B cell (primary cell): ENCODE measurements at regions not wholly inside any gene's neighbourhood (a gene's known extent, or its start where the extent isn't known, plus 50 kb on each side); places are given as distances from the start of the nearest gene placed in this dataset.

ENCODE experiments used
- ATAC-seq: fragments of 200-7000 bp; cut with Tn5 transposase; one replicate; pipeline ENCODE4 v1.10.0; 2021; ENCODE audit warnings: low read depth, mild to moderate bottlenecking, moderate number of reproducible peaks, moderate library complexity
- CTCF ChIA-PET: fragments of 350-600 bp; sonication (Branson Sonifier 250); formaldehyde crosslinking; loops from one replicate; lab custom pipeline; 2021; ENCODE audit warnings: antibody characterized with exemption, inconsistent platforms; lab: Charles Lee
- POLR2A ChIA-PET: fragments of 350-600 bp; sonication (Branson Sonifier 250); formaldehyde crosslinking; loops from one replicate; lab custom pipeline; 2021; ENCODE audit warnings: antibody characterized with exemption; lab: Charles Lee
- DNase-seq: peaks from one replicate; pipeline ENCODE4 v3.0.0; 2013
- H2AFZ ChIP-seq: 2 replicates; pipeline ENCODE4 v1.6.1; 2012; ENCODE audit warnings: mild to moderate bottlenecking, low read depth, low read length; ENCODE audit not compliant: insufficient read depth, poor library complexity, severe bottlenecking
- H3K27ac ChIP-seq, 2 donors: 1 replicate in 1 of 2; 2 replicates in 1 of 2; pipeline ENCODE4 v1.5.1; 2012 to 2013; ENCODE audit warnings: low read length in 2 of 2, mild to moderate bottlenecking in 2 of 2, moderate library complexity in 1 of 2
- H3K27me3 ChIP-seq, 4 experiments: fragments of 200-600 bp in 1 of 4; sonication (generic) in 1 of 4; replicated peaks in 1 of 4; 1 replicate in 2 of 4; 2 replicates in 2 of 4; pipeline versions ENCODE4 v1.6.1 to v1.7.0; 2013 to 2016; ENCODE audit warnings: low read length in 3 of 4, mild to moderate bottlenecking in 2 of 4, mixed read lengths in 1 of 4, moderate library complexity in 1 of 4; ENCODE audit not compliant: insufficient read depth in 4 of 4, control insufficient read depth in 3 of 4; ENCODE audit errors: control extremely low read depth in 1 of 4
- H3K36me3 ChIP-seq, 2 experiments: replicated peaks in 1 of 2; 1 replicate in 1 of 2; 2 replicates in 1 of 2; pipeline versions ENCODE4 v1.6.1 to v1.7.1; 2013; ENCODE audit warnings: low read length in 1 of 2; ENCODE audit not compliant: insufficient read depth in 2 of 2, control insufficient read depth in 1 of 2; ENCODE audit errors: control extremely low read depth in 1 of 2, extremely low read depth in 1 of 2
- H3K4me1 ChIP-seq, 2 donors: fragments of 200-600 bp in 1 of 2; sonication (generic) in 1 of 2; 1 replicate in 1 of 2; 2 replicates in 1 of 2; pipeline versions ENCODE4 v1.5.1 to v1.6.1; 2013 to 2017; ENCODE audit warnings: low read length in 2 of 2; ENCODE audit not compliant: control insufficient read depth in 2 of 2, insufficient read depth in 2 of 2
- H3K4me2 ChIP-seq: replicated peaks from 2 replicates; pipeline ENCODE3; 2012; ENCODE audit warnings: mild to moderate bottlenecking, low read depth, low read length; ENCODE audit not compliant: poor library complexity, severe bottlenecking
- H3K4me3 ChIP-seq, 5 experiments: fragments of 200-600 bp in 1 of 5; sonication (generic) in 1 of 5; 1 replicate in 3 of 5; 2 replicates in 2 of 5; pipeline versions ENCODE4 v1.5.1 to v1.7.0; 2011 to 2016; ENCODE audit warnings: low read length in 4 of 5, mild to moderate bottlenecking in 4 of 5, low read depth in 2 of 5, control low read depth in 1 of 5, moderate library complexity in 1 of 5; ENCODE audit not compliant: insufficient read depth in 1 of 5; ENCODE audit errors: control extremely low read depth in 1 of 5, extremely low read depth in 1 of 5
- H3K79me2 ChIP-seq: fragments of 200-600 bp; sonication (generic); one replicate; pipeline ENCODE4 v1.6.0; 2016; ENCODE audit warnings: low read length; ENCODE audit not compliant: control insufficient read depth, insufficient read depth
- H3K9ac ChIP-seq: fragments of 200-600 bp; sonication (generic); 2 replicates; pipeline ENCODE4 v1.6.1; 2017; ENCODE audit warnings: mild to moderate bottlenecking, low read length, moderate library complexity
- H3K9me3 ChIP-seq, 3 donors: one replicate each; pipeline versions ENCODE4 v1.6.1 to v1.7.1; 2013; ENCODE audit warnings: low read length in 2 of 3; ENCODE audit not compliant: control insufficient read depth in 2 of 3, insufficient read depth in 1 of 3; ENCODE audit errors: control extremely low read depth in 1 of 3
- H4K20me1 ChIP-seq: 2 replicates; pipeline ENCODE4 v1.6.0; 2012; ENCODE audit warnings: mild to moderate bottlenecking, low read length; ENCODE audit not compliant: insufficient read depth, control insufficient read depth, poor library complexity, severe bottlenecking
- H3K27ac Mint-ChIP-seq: one replicate; pipeline ENCODE4 v1.8.0; 2021; ENCODE audit warnings: mixed read lengths
- H3K27me3 Mint-ChIP-seq: one replicate; pipeline ENCODE4 v1.8.0; 2021; ENCODE audit warnings: mixed read lengths
- H3K4me1 Mint-ChIP-seq: one replicate; pipeline ENCODE4 v1.8.0; 2021; ENCODE audit warnings: mixed read lengths
- H3K4me3 Mint-ChIP-seq: one replicate; pipeline ENCODE4 v1.8.0; 2021; ENCODE audit warnings: mixed read lengths
- H3K9me3 Mint-ChIP-seq: one replicate; pipeline ENCODE4 v1.8.0; 2022; ENCODE audit warnings: mixed read lengths; ENCODE audit not compliant: insufficient read depth
- CTCF ChIP-seq: fragments of 200-600 bp; IDR thresholded peaks from one replicate; pipeline ENCODE4 v1.8.0; 2022; ENCODE audit warnings: antibody characterized with exemption, mild to moderate bottlenecking
- EZH2 ChIP-seq: IDR thresholded peaks from 2 replicates; pipeline ENCODE4 v1.6.1; 2012; ENCODE audit warnings: borderline replicate concordance, low read depth, mild to moderate bottlenecking, moderate library complexity, low read length; ENCODE audit not compliant: insufficient read depth, poor library complexity, severe bottlenecking
- WGBS: methylation state at CpG from one replicate; pipeline ENCODE4 v1.1.5; 2013; ENCODE audit warnings: missing lambda C conversion rate; ENCODE audit not compliant: insufficient coverage; 5-methylcytosine and 5-hydroxymethylcytosine counted together
- intact Hi-C: fragments of 100-400 bp; cut with micrococcal nuclease; formaldehyde crosslinking; loops from one replicate; pipeline ENCODE4 v1.10.0; 2022

GRCh38 chr12:105440037-105440664 lies 109.7 kb downstream of the C12orf75 start:
- CTCF ChIA-PET, result no interaction called here
- H3K27ac Mint-ChIP-seq, result no peak overlapping the region
- Histone ChIP-seq H3K9ac (no peak overlapping the region), H3K27ac (no peak overlapping the region), H3K4me2 (no peak overlapping the region), H3K36me3 (no peaks in the 10 kb centered on the region), H3K9me3 (peaks cover 0 to 14% (median 0%) of the 10 kb centered on the region in 3 donors), H3K4me1 (no peaks in the 10 kb centered on the region), H4K20me1 (no peaks in the 10 kb centered on the region), H3K4me3 (no peak overlapping the region), H2AFZ (no peak overlapping the region), H3K27me3 (peaks cover 0 to 8% (median 5%) of the 10 kb centered on the region in 4 experiments), H3K79me2 (no peaks in the 10 kb centered on the region)
- DNase-seq (no peak), ATAC-seq (no peak)
- TF ChIP-seq EZH2 (no peak), CTCF (no peak)
- WGBS, result no CpG with 5 or more reads among the region's 1 CpG
- peaks cover 23% of the 10 kb centered on the region for H3K27me3 Mint-ChIP-seq
- no peaks in the 10 kb centered on the region for H3K4me1 Mint-ChIP-seq
- intact Hi-C loops, result no loop called here
- POLR2A ChIA-PET, result no interaction called here
- no peak overlapping the region for H3K4me3 Mint-ChIP-seq
- peaks cover 9% of the 10 kb centered on the region for H3K9me3 Mint-ChIP-seq

GRCh38 chr12:105443802-105444652 lies 113.5 kb downstream of the C12orf75 start:
- Histone ChIP-seq H3K4me3 (no peak overlapping the region), H2AFZ (no peak overlapping the region), H3K27ac (no peak overlapping the region), H3K36me3 (no peaks in the 10 kb centered on the region), H3K79me2 (no peaks in the 10 kb centered on the region), H3K27me3 (peaks cover 0 to 8% (median 5%) of the 10 kb centered on the region in 4 experiments), H3K4me2 (no peak overlapping the region), H3K9ac (no peak overlapping the region), H3K4me1 (no peaks in the 10 kb centered on the region), H3K9me3 (peaks cover 0 to 9% (median 0%) of the 10 kb centered on the region in 3 donors), H4K20me1 (no peaks in the 10 kb centered on the region)
- WGBS, result 93% methylated on average over 12 of the region's 18 CpGs
- Mint-ChIP-seq H3K4me3 (no peak overlapping the region), H3K27ac (no peak overlapping the region), H3K27me3 (peaks cover 25% of the 10 kb centered on the region), H3K4me1 (no peaks in the 10 kb centered on the region), H3K9me3 (peaks cover 9% of the 10 kb centered on the region)
- no peak for TF ChIP-seq EZH2
- TF ChIP-seq CTCF, result no peak
- CTCF ChIA-PET, result no interaction called here
- DNase-seq, result no peak
- POLR2A ChIA-PET, result no interaction called here
- intact Hi-C loops, result no loop called here
- ATAC-seq, result no peak
